PC-3 (cell line): ENCODE measurements at regions not wholly inside any gene's neighbourhood (a gene's known extent, or its start where the extent isn't known, plus 50 kb on each side); places are given as distances from the start of the nearest gene placed in this dataset.

Experiments
- CTCF ChIP-seq: fragments of 300-600 bp; sonication (generic); conservative IDR thresholded peaks from 2 replicates; pipeline ENCODE4 v1.5.1; 2017; ENCODE audit warnings: antibody characterized with exemption, low read depth, mild to moderate bottlenecking, low read length
- EZH2 ChIP-seq: fragments of 300-600 bp; sonication (generic); IDR thresholded peaks from one replicate; pipeline ENCODE4 v1.6.1; 2017; ENCODE audit warnings: antibody characterized with exemption, mild to moderate bottlenecking, low read length; ENCODE audit not compliant: unreplicated experiment
- EZH2phosphoT487 ChIP-seq: fragments of 300-600 bp; sonication (generic); IDR thresholded peaks from 2 replicates; pipeline ENCODE4 v1.6.1; 2018; ENCODE audit warnings: mild to moderate bottlenecking, antibody characterized with exemption, low read length, borderline replicate concordance

GRCh38 chr2:207285473-207285815 is 119.7 kb upstream of the KLF7 start:
- TF ChIP-seq EZH2 (no peak), CTCF (no peak), EZH2phosphoT487 (no peak)
